Neural progenitor cell (in vitro differentiated cells): ENCODE measurements at regions not wholly inside any gene's neighbourhood (a gene's known extent, or its start where the extent isn't known, plus 50 kb on each side); places are given as distances from the start of the nearest gene placed in this dataset.

ENCODE experiments used
- CTCF ChIP-seq: fragments of 200-600 bp; sonication (generic); IDR thresholded peaks from 2 replicates; pipeline ENCODE4 v1.5.1; 2017; ENCODE audit warnings: antibody characterized with exemption, mild to moderate bottlenecking
- EZH2 ChIP-seq: fragments of 200-600 bp; sonication (generic); IDR thresholded peaks from 2 replicates; pipeline ENCODE4 v1.6.1; 2017; ENCODE audit warnings: antibody characterized with exemption, mild to moderate bottlenecking, moderate library complexity

GRCh38 chr13:62906896-62907295, 1491.2 kb upstream of the PCDH20 start:
- TF ChIP-seq CTCF = no peak
- TF ChIP-seq EZH2 = no peak
